ENCODE measurements at regions not wholly inside any gene's neighbourhood (a gene's known extent, or its start where the extent isn't known, plus 50 kb on each side); places are given as distances from the start of the nearest gene placed in this dataset.

DNA sequence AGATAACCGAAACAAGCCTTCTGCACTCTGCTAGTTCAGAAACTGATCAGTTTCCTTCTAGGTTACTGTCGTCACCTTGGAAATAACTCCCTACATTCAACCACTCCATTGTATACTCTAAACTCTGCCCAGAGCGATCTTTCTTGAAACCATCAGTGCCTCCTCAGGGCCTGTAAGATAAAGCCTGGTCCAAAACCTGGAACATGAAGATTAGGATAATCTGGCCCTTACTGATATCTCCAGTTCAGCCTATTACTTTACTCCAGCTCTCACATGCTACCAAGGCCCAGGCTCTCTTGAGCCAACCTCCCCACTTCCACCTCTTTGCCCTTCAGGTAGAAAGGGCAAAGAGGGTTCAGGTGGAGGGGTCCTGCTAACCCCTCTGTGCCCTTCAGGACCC, 125.3 kb upstream of the RXFP2 start:
- DNase-seq: peak; percentile 32

- DNase-seq: no peak
Observed at GRCh38 chr13:31614704-31615103, 124.6 kb upstream of the RXFP2 start.

GRCh38 chr13:31625115-31625514, 114.2 kb upstream of the RXFP2 start:
- no peak for DNase-seq

GRCh38 chr13:31627097-31627845, 112.1 kb upstream of the RXFP2 start:
- no peak for DNase-seq

GRCh38 chr13:31629085-31629780, 110.1 kb upstream of the RXFP2 start:
- DNase-seq: peak; percentile 29

DNA sequence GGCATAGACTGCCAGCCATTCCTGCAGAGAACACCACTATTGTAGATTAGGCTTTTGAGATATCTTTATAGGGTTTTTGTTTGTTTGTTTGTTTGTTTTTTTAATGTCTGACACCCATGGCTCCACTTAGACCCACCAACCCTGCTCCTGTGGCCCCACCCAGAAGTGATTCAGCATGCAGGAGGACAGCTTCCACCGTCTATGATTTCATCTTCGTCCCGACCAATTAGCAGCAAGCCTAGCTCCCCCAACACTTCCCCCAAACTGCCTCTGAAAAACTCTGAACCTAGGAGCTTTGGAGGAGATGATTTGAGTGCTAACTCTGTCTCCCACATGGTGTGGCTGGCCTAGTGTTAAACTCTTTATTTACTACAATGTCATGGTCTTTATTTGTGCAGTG, 108.3 kb upstream of the RXFP2 start:
- peak; percentile 72 for DNase-seq

GRCh38 chr13:31631746-31632145, 107.6 kb upstream of the RXFP2 start:
- no peak for DNase-seq

DNA sequence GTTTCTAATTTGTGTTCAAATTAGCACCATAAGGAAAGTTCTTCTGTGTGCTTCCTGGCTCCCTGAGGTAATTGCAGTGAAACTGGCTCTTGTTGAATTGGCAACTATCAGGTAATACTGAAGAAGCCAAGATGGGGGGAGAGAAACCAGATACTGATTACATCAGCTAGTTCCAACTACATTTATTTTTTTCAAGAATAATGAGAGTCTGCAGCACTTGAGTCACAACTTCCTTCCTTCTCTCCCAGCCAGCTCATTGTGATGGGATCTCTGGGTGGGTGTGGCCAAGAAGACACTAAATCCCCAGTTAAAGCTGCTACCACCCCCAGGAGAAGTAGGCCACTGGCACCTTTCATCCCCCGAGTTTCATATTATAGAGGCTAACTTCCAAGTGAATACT, 100.7 kb upstream of the RXFP2 start:
- DNase-seq: peak; percentile 63

- no peak for DNase-seq
Observed at GRCh38 chr13:31639443-31640163, 99.7 kb upstream of the RXFP2 start.

DNA sequence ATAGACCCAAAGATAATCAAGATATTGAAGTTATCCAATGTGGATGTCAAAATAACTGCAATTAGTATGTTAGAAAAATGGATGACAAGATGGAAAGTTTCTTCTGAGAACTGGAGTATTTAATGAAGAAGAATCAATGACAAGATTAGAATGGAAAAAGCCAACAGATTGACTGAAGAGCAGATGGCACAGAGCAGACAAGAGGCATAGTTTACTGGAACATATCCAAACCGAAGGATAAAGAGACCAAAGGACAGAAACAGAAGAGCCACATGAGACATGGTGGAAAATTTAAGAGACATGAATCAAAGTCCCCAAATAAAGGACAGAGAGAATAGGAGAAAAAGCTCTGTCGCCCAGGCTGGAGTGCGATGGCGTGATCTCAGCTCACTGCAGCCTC, 89.6 kb upstream of the RXFP2 start:
- no peak for DNase-seq

- DNase-seq: no peak
Observed at GRCh38 chr13:31653730-31654129, 85.6 kb upstream of the RXFP2 start.

- no peak for DNase-seq
Observed at GRCh38 chr13:31663880-31664585, 75.3 kb upstream of the RXFP2 start.

DNA sequence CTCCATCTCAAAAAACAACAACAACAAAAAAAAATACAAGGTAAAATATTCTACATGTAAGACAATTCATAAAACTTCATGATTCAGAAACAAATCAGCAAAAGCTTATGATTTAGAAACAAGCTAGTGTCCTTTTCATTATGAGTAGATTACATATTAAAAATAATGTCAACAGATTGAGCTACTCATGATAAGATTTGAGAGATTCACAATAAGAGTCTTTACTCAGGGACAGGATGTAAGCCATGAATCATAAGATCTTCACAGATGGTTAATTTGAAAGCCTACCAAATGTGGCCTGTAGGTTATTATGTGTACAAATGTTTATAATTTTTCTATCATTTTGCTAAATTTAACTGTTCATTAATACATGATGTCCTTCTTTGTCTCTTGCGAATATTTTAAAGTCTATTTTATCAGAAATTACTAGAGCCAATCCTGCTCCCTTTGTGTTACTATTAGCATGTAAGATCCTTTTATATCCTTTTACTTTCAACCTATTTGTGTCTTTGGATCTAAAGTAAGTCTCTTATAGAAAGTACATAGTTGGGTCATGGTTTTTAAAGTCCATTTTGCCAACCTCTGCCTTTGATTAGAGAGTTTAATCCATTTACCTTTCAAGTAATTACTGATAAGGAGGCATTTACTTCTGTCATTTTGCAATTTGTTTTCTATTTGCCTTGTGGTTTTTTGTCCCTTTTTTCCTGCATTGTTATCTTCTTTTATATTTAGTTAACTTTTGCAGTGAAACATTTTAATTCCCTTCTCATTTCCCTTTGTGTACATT, 68.3 kb upstream of the RXFP2 start:
- no peak for DNase-seq

DNA sequence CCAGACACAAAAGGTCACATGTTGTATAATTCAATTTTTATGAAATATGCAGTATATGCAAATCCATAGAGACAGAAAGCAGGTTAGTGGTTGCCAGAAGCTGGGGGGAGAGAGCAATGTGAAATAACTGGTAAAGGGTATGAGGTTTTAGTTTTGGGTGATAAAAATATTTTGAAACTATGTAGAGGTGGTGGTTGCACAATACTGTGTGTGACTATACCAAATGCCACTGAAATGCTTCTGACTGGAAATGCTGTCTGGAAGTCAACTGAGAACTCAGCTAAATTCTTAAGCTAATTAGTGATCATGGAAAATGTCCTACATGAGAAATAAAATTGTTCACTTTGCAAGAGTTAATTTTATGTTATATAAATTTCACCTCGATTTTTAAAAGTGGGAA, 65.3 kb upstream of the RXFP2 start:
- peak; percentile 10 for DNase-seq

GRCh38 chr13:31675440-31675953, 63.8 kb upstream of the RXFP2 start:
- DNase-seq: peak; percentile 53

- DNase-seq: no peak
Observed at GRCh38 chr13:31681133-31681532, 58.2 kb upstream of the RXFP2 start.

DNA sequence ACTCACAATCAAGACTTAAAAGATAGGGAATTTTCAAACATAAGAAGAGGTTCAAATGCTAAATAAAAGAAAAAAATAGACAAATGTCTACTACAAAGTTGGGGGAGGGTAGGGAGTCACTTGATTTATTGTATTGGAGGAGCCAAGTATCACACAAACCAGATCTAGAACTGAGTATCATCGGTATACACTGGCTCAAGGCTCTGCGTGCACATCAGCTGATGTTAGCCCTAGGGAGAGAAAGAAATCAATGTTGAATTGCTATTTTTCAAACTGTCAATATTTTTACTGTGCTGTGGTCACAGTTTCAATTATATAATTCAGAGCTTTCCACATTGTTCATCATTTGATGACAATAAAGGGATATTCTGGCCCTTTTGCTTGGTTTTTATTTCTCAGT, 54.9 kb upstream of the RXFP2 start:
- DNase-seq: no peak

- DNase-seq: no peak
Observed at GRCh38 chr13:31686670-31687425, 52.5 kb upstream of the RXFP2 start.
